Eye (tissue), 1 donor: ENCODE measurements at regions not wholly inside any gene's neighbourhood (a gene's known extent, or its start where the extent isn't known, plus 50 kb on each side); places are given as distances from the start of the nearest gene placed in this dataset.
"Not testable (repeated sequence)": the region's sequence is repeated elsewhere in the genome, so short reads cannot be mapped to it uniquely, and the experiment has no call there.

Experiments used
- DNase-seq: peaks from one replicate; pipeline ENCODE4 v3.0.0-alpha.2; 2015

DNA sequence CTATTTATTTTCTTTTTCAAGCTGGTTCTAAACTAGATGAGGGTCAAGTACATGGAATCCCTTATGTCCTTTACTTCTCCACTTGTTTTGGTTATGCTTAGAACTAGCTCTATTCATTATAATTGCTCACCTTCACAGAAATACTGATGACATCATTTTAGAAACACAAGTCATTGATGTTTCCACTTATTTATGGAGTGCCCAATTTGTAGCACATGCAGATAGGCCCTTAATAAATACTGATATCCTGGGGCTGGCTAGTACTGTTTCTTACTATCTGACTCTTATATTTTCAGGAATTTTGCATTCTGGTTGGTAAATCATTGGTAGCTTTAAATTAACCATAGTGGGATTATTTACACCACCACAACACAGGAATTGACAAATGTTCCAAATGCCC, 112.2 kb downstream of the NAA11 start:
- no peak for DNase-seq

DNA sequence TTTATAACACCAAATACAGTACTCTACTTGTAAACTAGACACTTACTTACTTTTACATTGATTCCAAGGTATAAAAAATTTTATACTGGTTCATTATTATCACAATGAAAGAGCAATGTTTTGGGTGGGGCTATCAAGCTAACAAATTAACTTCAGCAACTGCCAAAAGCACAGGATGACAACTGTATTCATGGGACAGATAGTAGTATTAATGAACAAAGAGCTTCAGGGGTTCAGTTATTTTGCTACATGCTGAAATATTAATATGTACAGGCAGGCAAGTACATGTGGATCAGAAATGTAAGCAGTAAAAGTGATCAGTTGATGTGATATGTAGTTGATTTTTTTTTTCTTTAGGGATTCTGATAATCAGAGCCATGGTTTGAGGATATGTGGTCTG, 112.9 kb downstream of the NAA11 start:
- no peak for DNase-seq

DNA sequence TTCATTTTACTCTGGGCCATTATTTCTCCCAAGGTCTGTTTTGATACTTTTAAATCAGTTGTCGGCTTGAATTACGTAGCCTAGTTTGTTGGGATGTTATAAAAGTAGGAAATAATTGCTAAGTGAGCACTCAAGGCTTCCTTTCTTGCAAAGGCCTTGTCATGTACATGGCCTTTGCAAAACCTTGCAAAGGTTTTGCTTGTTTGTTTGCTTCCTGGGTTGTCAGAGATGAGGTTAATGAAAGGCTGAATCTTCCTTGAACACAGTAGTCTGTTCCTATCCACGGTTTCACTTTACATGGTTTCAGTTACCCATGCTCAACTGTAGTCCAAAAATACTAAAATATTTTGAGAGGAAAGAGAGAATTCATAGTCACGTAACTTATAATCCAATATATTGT, 113.5 kb downstream of the NAA11 start:
- no peak for DNase-seq

DNA sequence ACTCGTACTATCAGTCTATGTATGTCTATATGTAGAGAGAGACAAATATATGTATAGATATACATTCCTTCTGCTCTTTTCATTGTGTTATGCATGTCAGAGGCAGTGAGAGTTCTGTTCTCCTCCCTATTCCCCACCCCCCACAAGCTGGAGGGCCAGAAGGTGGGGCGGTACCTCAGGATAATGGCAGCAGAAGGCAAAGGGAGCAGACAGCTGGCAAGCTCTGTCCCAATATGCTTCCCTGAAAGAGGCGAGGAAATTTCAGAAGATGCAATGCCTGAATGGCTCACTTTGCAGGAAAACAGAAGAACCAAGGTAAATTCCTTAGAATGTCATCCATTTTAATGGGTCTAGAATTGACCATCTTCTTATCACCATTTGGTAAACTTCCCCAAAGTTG, 114.4 kb downstream of the NAA11 start:
- DNase-seq, result peak; percentile 67

DNA sequence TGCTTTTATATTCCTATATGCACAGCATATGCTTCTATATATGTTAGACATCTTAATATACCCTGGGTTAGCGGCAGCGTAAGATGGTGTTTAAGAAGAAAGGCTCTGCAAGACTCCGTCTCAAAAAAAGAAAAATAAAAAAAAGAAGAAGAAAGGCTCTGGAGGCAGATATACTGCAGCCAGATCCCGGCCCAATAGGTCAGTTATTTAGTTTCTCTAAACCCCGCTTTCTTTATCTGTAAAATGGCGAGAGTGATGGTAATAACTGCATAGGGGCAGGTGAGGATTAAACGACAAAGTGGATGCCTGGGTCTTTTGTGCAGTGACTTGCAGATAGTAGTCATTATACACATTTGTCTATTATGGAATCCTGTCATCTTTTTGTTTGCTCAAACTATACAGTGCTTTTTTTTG, 115.2 kb downstream of the NAA11 start:
- no peak for DNase-seq

DNA sequence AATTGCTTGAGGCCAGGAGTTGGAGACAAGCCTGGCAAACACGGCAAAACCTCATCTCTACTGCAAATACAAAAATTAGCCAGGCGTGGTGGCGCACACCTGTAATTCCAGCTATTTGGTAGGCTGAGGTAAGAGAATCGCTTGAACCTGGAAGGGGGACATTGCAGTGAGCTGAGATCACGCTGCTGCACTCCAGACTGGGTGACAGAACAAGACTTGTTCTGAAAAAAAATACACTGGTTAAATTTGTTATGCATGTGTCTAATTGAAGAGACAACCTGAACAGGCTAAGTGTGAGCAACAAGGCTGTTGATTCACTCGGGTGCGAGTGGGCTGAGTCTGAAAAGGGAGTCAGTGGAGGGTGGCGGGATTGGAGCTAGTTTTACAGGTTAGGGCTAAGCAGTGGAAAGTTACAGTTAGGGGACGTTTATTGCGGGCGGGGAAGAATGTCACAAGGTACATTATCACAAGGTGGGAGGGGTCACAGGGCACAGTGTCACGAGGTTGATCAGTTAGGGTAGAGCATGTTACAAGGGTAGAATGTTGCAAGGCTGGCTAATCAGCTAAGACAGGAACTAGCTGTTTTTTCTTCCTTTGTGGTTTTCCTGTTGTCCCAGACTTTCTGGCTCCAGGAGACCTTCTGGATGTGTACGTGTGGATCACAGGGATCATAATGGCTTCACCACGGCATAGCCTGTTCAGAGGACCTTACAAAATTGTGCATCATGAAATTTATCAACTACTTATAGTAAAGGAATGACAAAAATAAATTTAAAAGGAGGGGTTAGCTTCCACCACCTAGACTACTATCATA, 115.8 kb downstream of the NAA11 start:
- DNase-seq, result no peak

DNA sequence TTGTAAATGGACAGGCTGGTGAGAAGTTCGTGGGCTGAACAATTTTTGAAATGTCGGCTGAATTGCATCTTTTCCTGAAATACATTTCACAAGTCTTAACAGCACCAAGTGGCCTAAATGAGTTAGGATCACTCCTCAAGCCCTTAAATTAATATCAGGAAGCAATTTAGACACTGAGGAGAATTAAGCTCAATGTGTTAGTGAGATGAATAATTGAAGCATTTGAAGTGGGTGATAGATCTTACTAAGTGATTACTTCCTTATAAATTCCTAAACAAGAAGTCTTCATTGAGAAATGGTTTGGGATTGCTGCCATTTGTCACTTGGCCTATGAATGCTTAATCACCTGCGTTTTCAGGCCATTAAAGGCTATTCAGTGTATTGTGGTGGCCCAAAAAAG, 116.8 kb downstream of the NAA11 start:
- DNase-seq, result no peak

DNA sequence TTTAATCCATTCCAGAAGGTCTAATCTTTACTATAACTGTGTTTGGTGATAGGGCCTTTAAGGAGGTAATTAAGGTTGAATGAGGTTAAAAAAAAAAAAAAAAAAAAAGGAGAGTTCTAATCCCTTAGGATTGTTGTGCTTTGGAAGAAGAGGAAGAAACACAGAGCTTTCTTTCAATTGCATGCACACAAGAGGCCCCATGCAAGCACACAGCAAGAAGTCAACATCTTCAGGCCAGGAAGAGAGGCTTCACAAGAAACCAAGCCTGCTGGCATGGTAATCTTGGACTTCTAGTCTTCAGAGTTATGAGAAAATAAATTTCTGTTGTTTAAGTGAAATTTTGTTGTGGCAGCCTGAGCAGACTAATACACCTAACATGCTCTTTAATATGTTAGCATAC, 118.6 kb downstream of the NAA11 start:
- no peak for DNase-seq

DNA sequence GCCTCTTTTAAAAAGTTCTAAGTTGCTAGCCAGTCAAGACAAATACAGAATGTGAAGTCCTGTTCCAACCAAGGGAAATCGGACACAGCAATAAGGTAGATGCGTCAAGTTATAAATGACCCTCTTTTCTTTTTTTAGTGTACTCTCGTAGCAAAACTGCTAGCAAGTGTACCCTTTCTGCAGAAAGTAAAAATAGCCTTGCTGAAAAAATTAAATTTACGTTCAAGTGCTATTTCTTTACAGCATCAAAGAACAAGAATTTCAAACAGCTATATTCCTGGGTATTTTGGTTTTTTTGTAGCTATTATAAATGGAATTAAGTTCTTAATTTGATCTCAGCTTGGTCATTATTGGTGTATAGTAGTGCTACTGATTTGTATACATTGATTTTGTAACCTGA, 119.2 kb downstream of the NAA11 start:
- no peak for DNase-seq

DNA sequence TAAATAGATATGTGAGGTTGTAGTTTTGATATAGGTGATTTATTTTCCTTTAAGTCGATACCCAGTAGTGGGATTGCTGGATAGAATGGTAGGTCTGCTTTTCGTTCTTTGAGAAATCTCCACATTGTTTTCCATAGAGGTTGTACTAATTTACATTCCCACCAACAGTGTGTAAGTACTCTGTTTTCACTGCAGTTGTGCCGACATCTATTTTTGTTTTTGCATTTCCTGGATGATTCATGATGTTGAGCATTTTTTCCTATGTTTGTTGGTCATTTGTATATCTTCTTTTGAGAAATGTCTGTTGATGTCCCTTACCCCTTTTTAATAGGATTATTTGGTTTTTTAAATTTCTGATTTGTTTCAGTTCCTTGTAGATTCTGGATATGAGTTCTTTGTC, 120.7 kb downstream of the NAA11 start:
- DNase-seq, result no peak

DNA sequence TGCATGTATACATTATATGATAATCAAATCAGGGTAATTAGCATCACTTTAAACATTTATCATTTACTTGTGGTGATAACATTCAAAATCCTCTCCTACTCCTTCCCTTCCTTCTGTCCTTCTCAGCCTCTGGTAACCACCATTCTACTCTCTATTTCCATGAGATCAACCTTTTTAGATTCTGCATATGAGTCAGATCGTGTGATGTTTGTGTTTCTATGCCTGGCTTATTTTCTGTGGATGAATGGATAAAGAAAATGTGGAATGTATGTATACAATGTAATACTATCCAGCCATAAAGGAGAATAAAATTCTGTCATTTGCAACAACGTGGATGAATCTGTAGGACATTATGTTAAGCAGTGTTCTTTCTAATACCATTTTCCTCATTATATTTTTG, 123.9 kb downstream of the NAA11 start:
- DNase-seq, result no peak

DNA sequence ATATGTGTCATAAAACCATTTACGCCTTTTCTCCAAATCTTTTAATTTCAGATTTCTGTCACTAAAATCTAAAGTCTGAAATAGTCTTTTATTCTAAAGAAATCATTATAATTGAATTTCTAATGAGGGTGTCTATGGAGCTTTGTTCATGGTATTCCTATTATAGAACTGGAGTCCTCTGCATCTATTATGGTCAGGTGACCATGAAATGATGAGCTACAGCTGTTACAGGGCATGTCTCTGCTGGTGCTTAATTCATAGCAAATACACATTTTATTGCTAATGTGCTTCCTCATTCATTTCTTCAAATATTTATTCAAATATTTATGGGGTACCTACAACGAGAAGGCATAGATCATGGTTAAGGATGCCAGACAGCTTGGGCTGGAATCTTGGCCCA, 126.1 kb downstream of the NAA11 start:
- no peak for DNase-seq

DNA sequence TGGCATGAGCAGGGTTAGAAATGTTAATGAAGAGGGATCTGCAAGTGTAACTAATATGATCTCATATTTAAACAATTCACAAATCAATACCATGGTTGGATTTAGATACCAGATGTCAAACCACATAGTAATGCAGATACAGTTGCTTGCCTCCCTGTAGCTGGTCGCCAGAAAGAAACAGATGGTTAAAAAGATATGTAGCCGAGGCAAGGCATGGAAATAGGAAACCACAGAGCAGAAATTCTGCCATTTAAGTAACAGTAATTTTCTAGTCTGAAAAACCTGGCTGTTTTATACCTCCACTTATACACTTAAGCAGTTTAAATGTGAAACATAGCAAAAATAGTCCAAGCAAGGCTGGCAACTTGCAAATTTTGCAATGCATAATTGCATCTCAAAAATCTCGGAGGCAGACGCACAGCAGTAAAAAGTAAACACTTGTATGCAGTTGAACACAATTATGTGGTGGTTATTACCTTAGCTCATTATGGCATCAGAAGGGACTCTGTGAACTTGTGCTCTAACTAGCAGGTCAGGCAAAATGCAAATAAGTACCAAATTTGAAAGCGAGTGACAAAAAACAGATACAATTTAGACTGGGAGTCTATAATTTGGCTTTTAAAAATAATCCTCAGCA, 126.8 kb downstream of the NAA11 start:
- no peak for DNase-seq

DNA sequence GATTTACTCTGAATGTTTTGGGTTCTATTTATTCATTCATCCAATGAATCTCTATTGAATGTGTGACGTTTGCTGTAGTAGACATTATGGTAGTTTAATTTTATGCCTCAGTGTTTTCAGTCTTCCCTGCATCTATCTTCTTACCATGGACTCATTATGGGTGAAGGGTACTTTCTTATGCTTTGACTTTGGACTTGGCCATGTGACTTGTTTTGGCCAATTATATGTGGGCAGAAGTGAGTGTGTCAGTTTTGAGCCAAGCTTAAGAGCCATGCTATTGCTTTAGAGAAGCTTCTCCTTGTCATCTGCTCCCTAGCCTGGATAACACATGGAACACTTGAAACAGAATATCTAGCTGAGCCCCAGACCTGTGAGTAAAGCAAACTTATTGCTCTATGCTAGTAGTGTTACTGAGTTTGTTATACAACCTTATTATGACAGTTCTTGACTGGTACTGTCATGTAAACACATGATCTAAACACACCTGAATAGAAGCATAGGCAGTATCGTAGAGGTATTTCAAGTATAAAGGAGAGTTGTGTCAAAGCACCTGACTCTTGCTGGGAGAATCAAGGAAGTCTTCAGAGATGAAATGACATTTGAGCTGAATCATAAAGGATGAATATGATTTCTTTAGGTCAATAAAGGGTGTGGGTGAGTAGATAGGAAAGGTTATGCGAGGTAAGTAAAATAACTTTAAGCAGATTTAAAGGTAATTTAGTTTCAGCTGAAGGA, 128.4 kb downstream of the NAA11 start:
- no peak for DNase-seq

DNA sequence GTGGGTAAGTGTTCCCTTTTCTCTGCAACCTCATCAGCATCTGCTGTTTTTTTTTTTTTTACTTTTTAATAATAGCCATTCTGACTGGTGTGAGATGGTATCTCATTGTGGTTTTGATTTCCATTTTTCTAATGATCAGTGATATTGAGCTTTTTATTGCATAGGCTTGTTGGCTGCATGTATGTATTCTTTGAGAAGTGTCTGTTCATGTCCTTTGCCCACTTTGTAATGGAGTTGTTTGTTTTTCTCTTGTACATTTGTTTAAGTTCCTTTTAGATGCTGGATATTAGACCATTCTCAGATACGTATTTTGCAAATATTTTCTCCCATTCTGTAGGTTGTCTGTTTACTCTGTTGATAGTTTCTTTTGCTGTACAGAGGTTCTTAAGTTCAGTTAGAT, 134.6 kb downstream of the NAA11 start:
- not testable (repeated sequence) for DNase-seq

DNA sequence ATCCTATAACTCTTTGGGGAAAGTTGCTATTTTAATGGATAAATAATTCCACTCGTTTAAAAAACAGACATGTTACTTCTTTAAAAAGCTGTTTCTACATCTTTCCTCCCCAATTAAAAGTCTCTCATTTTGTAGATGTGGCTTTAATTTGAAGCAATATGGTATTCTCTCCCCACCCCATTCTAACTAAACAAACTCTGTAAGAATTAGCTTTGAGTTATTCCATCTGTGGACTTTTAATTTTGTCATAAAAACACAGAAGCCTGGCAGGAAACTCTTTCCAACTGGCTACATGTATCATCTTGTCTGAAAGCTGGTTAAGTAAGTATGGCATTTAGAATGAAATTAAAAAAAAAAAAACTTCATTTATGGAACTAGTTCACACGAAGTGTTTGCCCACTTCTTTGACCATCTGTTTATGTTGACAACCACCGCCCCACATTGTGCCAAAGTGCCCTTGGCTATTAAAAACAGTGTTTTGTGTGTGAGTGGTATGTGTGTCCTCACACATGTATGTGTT, 140.3 kb downstream of the NAA11 start:
- no peak for DNase-seq

DNA sequence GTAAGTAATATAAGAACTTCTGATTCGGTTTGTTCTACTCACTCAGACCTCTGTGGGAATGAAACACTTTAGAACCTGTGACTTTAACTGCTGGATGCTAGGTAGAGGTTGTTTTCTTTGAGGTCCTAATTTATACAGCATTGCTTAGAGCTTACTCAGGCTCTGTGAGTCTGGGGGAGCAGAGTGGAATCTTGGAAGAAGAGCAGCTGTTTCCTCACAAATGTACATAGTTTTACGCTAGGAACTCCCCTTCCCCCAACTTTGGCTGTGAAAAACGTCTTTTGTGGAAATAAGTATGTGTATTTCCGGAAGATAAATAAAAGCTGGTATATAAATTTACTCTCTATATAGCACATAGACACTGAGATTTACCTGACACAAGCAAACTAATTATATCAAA, 141.4 kb downstream of the NAA11 start:
- DNase-seq, result no peak

DNA sequence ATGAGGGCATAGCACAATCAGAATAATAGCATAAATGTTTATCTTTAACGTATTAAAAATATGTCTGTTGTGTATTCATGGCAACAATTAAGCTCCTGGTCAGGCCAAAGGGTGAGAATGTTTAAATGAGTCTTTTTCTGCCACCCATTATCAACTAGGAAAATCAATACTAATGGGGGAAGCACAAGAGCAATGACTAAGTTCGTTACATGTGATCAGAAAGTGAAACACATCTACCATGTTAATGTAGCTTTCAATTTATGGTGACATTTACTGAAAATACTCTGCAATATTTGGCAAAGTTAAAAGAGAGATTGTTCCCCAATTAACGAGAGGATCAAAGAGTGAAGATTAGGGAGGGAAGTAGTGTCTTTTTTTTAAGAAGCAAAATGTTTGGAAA, 143.7 kb downstream of the NAA11 start:
- DNase-seq, result no peak

DNA sequence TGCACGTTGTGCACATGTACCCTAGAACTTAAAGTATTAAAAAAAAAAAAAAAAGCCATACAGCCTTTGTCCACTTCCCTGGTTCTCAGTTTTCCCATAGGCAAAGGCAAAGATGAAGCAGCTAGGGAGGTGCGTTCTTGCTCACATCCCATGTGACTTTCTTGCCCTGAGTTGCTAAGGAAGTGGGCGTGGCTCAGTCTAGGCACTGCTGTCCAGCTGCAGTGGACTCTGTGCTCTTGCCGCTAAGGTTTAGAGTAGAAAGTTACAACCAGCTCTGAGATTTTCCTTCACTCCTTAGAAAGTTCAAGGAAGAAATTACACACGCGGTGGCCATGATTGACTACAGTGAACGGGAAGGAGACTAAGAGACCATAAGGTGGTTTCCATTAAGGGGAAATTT, 144.7 kb downstream of the NAA11 start:
- DNase-seq, result no peak

DNA sequence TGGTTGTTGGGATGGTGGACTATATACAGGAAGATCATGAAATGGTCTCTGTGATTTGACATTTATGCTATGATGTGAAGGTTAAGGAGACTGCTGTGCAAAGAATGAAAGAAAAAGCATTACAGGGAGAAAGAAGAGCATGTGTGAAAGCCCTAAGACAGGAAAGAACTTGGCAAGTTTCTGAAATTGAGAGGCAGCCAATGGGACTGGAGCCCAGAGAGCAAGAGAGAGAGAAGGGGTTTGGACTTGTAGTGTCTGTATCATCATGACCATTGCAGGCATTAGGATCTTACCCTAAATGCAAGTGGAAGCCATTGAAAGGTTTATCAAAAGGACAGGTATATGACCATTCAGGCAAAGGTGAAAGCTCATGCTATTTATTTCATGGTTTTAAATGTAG, 147.1 kb downstream of the NAA11 start:
- DNase-seq, result no peak

DNA sequence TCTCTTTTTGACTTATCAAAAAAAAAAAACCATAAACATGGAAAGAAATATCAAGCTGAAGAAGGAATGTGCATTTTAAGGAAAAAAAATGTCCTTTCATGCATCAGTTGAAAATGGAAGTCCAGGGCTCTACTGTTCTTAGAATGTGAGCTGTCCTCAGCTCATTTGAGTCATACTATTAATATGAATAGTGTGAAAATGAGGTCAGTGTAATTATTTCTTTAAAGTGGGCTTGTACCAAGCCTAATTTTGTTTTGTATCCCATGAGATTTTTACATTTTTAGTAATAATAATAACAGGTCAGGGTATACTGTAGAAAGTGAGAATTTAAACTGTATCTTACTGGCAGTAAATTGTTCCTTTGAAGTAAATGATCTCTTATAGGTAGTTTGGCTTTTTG, 148.5 kb downstream of the NAA11 start:
- DNase-seq, result no peak

DNA sequence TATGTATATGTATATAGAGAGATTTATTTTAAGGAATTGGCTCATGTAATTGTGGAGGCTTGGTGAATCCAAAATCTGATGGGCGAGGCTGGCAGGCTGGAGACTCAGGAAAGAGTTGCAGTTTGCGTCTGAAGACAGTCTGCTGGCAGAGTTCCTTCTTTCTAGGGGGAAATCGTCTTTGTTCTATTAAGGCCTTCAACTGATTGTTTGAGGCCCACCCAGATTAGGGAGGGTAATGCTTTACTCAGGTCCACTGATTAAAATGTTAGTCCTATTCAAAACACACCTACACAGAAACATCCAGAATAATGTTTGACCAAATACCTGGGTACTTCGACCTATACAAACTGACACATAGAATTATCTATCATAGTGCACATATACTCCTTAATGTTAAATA, 149.5 kb downstream of the NAA11 start:
- no peak for DNase-seq

DNA sequence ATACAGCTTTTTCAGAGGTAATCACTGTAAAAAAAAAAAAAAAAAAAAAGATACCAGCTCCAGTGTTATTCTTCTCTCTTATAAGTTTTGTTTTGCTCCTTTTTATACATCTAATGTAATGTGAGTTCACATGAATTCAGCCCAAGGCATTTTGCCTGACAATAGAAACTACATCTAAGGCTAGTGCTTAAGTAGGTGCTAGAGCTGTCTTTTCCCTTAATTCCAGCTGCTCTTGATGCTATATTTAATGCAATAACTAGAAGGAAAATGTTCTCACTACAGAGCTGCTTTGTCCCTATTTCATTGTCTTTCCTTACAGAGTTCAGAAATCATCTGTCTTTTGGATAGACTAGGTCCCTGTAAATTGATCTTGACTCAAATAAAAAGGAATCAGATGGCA, 150.1 kb downstream of the NAA11 start:
- DNase-seq, result peak; percentile 60
